ENCODE measurements at regions not wholly inside any gene's neighbourhood (a gene's known extent, or its start where the extent isn't known, plus 50 kb on each side); places are given as distances from the start of the nearest gene placed in this dataset.

- no peak for DNase-seq
- H3K4me3 ChIP-seq, result no peak overlapping the region
- intact Hi-C loops (cut with DNase I), result no loop called here
- peaks cover 8 to 65% (median 14%) of the 10 kb centered on the region in 3 donors for H3K4me1 ChIP-seq
- H3K36me3 ChIP-seq, result no peaks in the 10 kb centered on the region
- no peaks in the 10 kb centered on the region for H3K27me3 ChIP-seq
- TF ChIP-seq, protein P1, sequence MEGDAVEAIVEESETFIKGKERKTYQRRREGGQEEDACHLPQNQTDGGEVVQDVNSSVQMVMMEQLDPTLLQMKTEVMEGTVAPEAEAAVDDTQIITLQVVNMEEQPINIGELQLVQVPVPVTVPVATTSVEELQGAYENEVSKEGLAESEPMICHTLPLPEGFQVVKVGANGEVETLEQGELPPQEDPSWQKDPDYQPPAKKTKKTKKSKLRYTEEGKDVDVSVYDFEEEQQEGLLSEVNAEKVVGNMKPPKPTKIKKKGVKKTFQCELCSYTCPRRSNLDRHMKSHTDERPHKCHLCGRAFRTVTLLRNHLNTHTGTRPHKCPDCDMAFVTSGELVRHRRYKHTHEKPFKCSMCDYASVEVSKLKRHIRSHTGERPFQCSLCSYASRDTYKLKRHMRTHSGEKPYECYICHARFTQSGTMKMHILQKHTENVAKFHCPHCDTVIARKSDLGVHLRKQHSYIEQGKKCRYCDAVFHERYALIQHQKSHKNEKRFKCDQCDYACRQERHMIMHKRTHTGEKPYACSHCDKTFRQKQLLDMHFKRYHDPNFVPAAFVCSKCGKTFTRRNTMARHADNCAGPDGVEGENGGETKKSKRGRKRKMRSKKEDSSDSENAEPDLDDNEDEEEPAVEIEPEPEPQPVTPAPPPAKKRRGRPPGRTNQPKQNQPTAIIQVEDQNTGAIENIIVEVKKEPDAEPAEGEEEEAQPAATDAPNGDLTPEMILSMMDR (IDR thresholded peaks at IDR 0.05), result no peak
- TF ChIP-seq POLR2A (IDR thresholded peaks at IDR 0.05), result no peak
- peak overlapping the region; percentile 72 to 86 (median 80) for H3K27ac ChIP-seq
- no peaks in the 10 kb centered on the region for H3K9me3 ChIP-seq
- WGBS, 2 donors, result 68 to 76% methylated on average over 4 to 5 of the region's 5 CpGs
Measured at GRCh38 chr1:113248494-113248893, 141.8 kb upstream of the MAGI3 start.

- intact Hi-C loops (cut with DNase I), result no loop called here
- H3K27ac ChIP-seq, result no peak overlapping the region
- no peak overlapping the region for H3K4me3 ChIP-seq
- no peaks in the 10 kb centered on the region for H3K27me3 ChIP-seq
- peaks cover 16 to 74% (median 22%) of the 10 kb centered on the region in 3 donors for H3K4me1 ChIP-seq
- no peaks in the 10 kb centered on the region for H3K36me3 ChIP-seq
- 80 to 81% methylated on average over 5 to 6 of the region's 6 CpGs for WGBS, 2 donors
- H3K9me3 ChIP-seq, result no peaks in the 10 kb centered on the region
- TF ChIP-seq, protein P1 (IDR thresholded peaks at IDR 0.05), result no peak
- TF ChIP-seq POLR2A (IDR thresholded peaks at IDR 0.05), result no peak
- no peak for DNase-seq
Measured at GRCh38 chr1:113250161-113250560, 140.2 kb upstream of the MAGI3 start.

- intact Hi-C loops (cut with DNase I), result no loop called here
Measured at GRCh38 chr1:113252166-113252565, 138.1 kb upstream of the MAGI3 start.

GRCh38 chr1:113253187-113253586 is 137.1 kb upstream of the MAGI3 start:
- Histone ChIP-seq H3K27me3 (no peaks in the 10 kb centered on the region), H3K27ac (peak overlapping the region in 2 of 4 donors; percentile 89 to 90), H3K9me3 (no peaks in the 10 kb centered on the region), H3K36me3 (no peaks in the 10 kb centered on the region), H3K4me1 (peaks cover 18 to 61% (median 19%) of the 10 kb centered on the region in 3 donors), H3K4me3 (no peak overlapping the region)
- intact Hi-C loops (cut with DNase I), result no loop called here
- WGBS, 2 donors, result 56 to 60% methylated on average over 4 of the region's 4 CpGs
- DNase-seq, result no peak
- no peak for TF ChIP-seq POLR2A (IDR thresholded peaks at IDR 0.05)

More at GRCh38 chr1:113252166-113252565, 138.1 kb upstream of the MAGI3 start:
- WGBS, 2 donors, result 69 to 73% methylated on average over 7 of the region's 7 CpGs
- no peak for DNase-seq
- Histone ChIP-seq H3K4me1 (peaks cover 23 to 71% (median 25%) of the 10 kb centered on the region in 3 donors), H3K36me3 (no peaks in the 10 kb centered on the region), H3K4me3 (no peak overlapping the region), H3K9me3 (no peaks in the 10 kb centered on the region), H3K27ac (no peak overlapping the region), H3K27me3 (no peaks in the 10 kb centered on the region)
- TF ChIP-seq, protein P1 (IDR thresholded peaks at IDR 0.05), result no peak
- TF ChIP-seq POLR2A (IDR thresholded peaks at IDR 0.05), result no peak

DNA sequence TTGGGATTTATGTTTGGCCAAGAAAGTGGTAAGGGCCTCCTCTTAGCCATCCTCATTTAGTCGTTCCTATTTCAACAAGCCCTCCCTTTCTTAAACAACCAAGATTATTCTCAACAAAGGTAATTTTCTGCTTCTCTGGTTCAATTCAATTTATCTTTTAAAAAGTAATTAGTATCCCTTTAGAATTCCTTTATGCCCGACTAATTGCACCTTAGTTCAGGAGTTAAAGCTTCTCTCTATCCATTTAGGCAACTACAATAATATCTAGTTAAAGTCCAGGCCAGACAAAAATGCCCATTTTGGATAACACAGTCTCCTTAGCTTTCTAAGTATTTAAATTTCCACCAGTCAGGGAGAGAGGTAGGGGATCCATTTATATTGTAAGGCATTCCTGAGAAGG is 136.7 kb upstream of the MAGI3 start:
- 64 to 73% methylated on average over 2 of the region's 2 CpGs for WGBS, 2 donors

More for the DNA sequence above, 136.7 kb upstream of the MAGI3 start:
- Histone ChIP-seq H3K27ac (peak overlapping the region in 2 of 4 donors; percentile 89 to 90), H3K4me1 (peaks cover 15 to 57% (median 17%) of the 10 kb centered on the region in 3 donors), H3K27me3 (no peaks in the 10 kb centered on the region), H3K36me3 (no peaks in the 10 kb centered on the region), H3K4me3 (no peak overlapping the region), H3K9me3 (no peaks in the 10 kb centered on the region)
- intact Hi-C loops (cut with DNase I), result no loop called here
- TF ChIP-seq POLR2A (IDR thresholded peaks at IDR 0.05), result no peak
- TF ChIP-seq, protein P1 (IDR thresholded peaks at IDR 0.05), result no peak
- no peak for DNase-seq

Data from esophagus squamous epithelium (tissue), 5 donors.